Fibroblast of lung (primary cell): ENCODE measurements at regions not wholly inside any gene's neighbourhood (a gene's known extent, or its start where the extent isn't known, plus 50 kb on each side); places are given as distances from the start of the nearest gene placed in this dataset.

Source experiments
- DNase-seq, 2 donors: peaks; one replicate each; pipeline versions ENCODE4 v3.0.0 to v3.0.0-alpha.2; 2010; ENCODE audit warnings: low read depth in 2 of 2
- H2AFZ ChIP-seq: 2 replicates; pipeline ENCODE4 v1.5.1; 2012; ENCODE audit warnings: low read length, control low read depth, inconsistent platforms
- H3K27ac ChIP-seq: 2 replicates; pipeline ENCODE4 v1.5.1; 2011; ENCODE audit warnings: low read length, control low read depth; ENCODE audit not compliant: insufficient read depth
- H3K27me3 ChIP-seq: 2 replicates; pipeline ENCODE4 v1.5.1; 2011; ENCODE audit warnings: mild to moderate bottlenecking, low read length; ENCODE audit not compliant: control insufficient read depth, insufficient read depth
- H3K36me3 ChIP-seq: 2 replicates; pipeline ENCODE4 v1.5.1; 2011; ENCODE audit warnings: low read length; ENCODE audit not compliant: control insufficient read depth, insufficient read depth
- H3K4me1 ChIP-seq: 2 replicates; pipeline ENCODE4 v1.5.1; 2011; ENCODE audit warnings: low read length; ENCODE audit not compliant: control insufficient read depth, insufficient read depth; ENCODE audit errors: extremely low read depth
- H3K4me2 ChIP-seq: 2 replicates; pipeline ENCODE4 v1.5.1; 2011; ENCODE audit warnings: low read length, control low read depth; ENCODE audit not compliant: insufficient read depth; ENCODE audit errors: extremely low read depth
- H3K4me3 ChIP-seq, 4 experiments: fragments of 200-600 bp in 1 of 4; sonication (generic) in 1 of 4; replicated peaks in 1 of 4; 2 replicates each; pipeline ENCODE4 v1.5.1; 2011 to 2016; ENCODE audit warnings: low read length in 4 of 4, low read depth in 3 of 4, mild to moderate bottlenecking in 3 of 4, control low read depth in 2 of 4, inconsistent platforms in 1 of 4, mixed read lengths in 1 of 4; ENCODE audit not compliant: insufficient read depth in 1 of 4; ENCODE audit errors: control extremely low read depth in 1 of 4
- H3K79me2 ChIP-seq: 2 replicates; pipeline ENCODE4 v1.5.1; 2012; ENCODE audit warnings: mild to moderate bottlenecking, low read length, inconsistent platforms; ENCODE audit not compliant: control insufficient read depth, insufficient read depth
- H3K9ac ChIP-seq: 2 replicates; pipeline ENCODE4 v1.5.1; 2011; ENCODE audit warnings: mild to moderate bottlenecking, low read length, control low read depth; ENCODE audit not compliant: insufficient read depth
- H3K9me3 ChIP-seq: 2 replicates; pipeline ENCODE4 v1.5.1; 2012; ENCODE audit warnings: low read depth, low read length; ENCODE audit not compliant: control insufficient read depth, insufficient read depth
- H4K20me1 ChIP-seq: 2 replicates; pipeline ENCODE4 v1.5.1; 2011; ENCODE audit warnings: low read length; ENCODE audit not compliant: control insufficient read depth, insufficient read depth; ENCODE audit errors: extremely low read depth
- EZH2 ChIP-seq: IDR thresholded peaks from 2 replicates; pipeline ENCODE4 v1.5.1; 2012; ENCODE audit warnings: low read length, control low read depth, mild to moderate bottlenecking; ENCODE audit errors: missing control alignments
- TF ChIP-seq, protein P1 (sequence below), 2 donors: IDR thresholded peaks in 1 of 2; conservative IDR thresholded peaks in 1 of 2; 1 replicate in 1 of 2; 2 replicates in 1 of 2; pipeline ENCODE4 v1.5.1; 2011 to 2012; ENCODE audit warnings: low read length in 2 of 2, control low read depth in 1 of 2, inconsistent platforms in 1 of 2, low read depth in 1 of 2, mild to moderate bottlenecking in 1 of 2

DNA sequence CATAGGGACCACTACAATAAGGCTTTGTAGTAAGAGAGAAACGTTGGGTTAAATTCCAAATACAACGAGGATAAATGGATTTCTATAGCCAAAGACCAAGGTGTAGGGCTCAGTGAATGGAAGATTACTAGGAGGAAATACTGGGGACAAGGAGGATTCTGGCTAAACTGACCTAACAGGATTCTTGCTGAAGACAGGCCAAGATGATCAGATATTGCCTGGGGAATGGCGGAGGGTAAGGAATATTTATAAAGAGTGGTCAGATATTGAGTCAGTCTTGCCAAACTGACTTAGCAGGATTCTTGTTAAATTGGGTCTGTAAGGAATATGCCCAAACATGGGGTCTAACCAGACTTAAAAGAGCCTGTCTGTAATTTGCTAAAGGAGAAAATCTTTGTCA is 463.8 kb downstream of the EDEM1 start:
- Histone ChIP-seq H4K20me1 (no peaks in the 10 kb centered on the region), H3K36me3 (no peaks in the 10 kb centered on the region), H3K4me2 (no peak overlapping the region), H3K4me3 (no peak overlapping the region), H3K4me1 (no peaks in the 10 kb centered on the region), H3K27ac (no peak overlapping the region), H3K27me3 (no peaks in the 10 kb centered on the region), H3K9ac (no peak overlapping the region), H2AFZ (no peak overlapping the region), H3K9me3 (no peaks in the 10 kb centered on the region), H3K79me2 (no peaks in the 10 kb centered on the region)
- TF ChIP-seq EZH2 = no peak
- TF ChIP-seq, protein P1, sequence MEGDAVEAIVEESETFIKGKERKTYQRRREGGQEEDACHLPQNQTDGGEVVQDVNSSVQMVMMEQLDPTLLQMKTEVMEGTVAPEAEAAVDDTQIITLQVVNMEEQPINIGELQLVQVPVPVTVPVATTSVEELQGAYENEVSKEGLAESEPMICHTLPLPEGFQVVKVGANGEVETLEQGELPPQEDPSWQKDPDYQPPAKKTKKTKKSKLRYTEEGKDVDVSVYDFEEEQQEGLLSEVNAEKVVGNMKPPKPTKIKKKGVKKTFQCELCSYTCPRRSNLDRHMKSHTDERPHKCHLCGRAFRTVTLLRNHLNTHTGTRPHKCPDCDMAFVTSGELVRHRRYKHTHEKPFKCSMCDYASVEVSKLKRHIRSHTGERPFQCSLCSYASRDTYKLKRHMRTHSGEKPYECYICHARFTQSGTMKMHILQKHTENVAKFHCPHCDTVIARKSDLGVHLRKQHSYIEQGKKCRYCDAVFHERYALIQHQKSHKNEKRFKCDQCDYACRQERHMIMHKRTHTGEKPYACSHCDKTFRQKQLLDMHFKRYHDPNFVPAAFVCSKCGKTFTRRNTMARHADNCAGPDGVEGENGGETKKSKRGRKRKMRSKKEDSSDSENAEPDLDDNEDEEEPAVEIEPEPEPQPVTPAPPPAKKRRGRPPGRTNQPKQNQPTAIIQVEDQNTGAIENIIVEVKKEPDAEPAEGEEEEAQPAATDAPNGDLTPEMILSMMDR (conservative IDR thresholded peaks at IDR 0.05 in 1 of 2, IDR thresholded peaks at IDR 0.05 in 1 of 2; ENCODE audit: low read depth in 1 of 2, low read length in 2 of 2) = no peak
- DNase-seq = no peak

DNA sequence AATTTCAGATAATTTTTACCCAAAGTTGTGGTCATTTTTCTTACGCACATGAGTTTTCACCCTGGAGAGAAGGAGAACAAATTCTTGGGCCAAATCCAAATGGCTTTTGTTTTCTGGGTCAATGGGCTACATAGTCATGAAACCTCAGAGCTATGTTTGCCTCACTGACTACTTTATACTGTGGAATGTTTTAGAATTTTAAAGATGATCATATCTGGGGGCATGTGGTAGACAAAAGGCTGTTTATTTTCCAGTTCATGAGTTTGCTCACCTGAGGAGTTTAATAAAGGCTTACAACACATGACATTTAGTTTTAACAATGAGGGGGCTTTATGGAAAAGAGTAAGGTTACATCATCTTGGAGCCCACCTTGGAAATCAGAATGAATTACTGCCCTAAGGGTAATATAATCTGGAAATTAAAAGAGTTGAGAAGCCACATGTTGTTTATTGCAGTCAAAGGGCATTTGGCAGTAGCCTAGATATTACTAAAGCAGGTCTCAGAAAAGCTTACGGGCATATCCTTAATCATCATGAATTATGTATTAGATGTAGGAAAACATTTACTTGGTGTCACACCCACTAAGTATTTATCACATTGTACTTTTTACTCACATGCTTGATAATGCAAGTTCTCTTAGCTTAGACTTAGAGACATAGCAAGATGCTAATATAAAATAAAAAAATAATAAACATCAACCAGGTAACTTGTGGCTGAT is 466.1 kb downstream of the EDEM1 start:
- Histone ChIP-seq H3K9me3 (no peaks in the 10 kb centered on the region), H3K79me2 (no peaks in the 10 kb centered on the region), H3K27ac (no peak overlapping the region), H3K4me3 (no peak overlapping the region), H3K4me1 (no peaks in the 10 kb centered on the region), H3K36me3 (no peaks in the 10 kb centered on the region), H2AFZ (no peak overlapping the region), H3K27me3 (no peaks in the 10 kb centered on the region), H3K4me2 (no peak overlapping the region), H4K20me1 (no peaks in the 10 kb centered on the region), H3K9ac (no peak overlapping the region)
- no peak for DNase-seq
- TF ChIP-seq, protein P1 (conservative IDR thresholded peaks at IDR 0.05 in 1 of 2, IDR thresholded peaks at IDR 0.05 in 1 of 2; ENCODE audit: low read depth in 1 of 2, low read length in 2 of 2) = no peak
- no peak for TF ChIP-seq EZH2

DNA sequence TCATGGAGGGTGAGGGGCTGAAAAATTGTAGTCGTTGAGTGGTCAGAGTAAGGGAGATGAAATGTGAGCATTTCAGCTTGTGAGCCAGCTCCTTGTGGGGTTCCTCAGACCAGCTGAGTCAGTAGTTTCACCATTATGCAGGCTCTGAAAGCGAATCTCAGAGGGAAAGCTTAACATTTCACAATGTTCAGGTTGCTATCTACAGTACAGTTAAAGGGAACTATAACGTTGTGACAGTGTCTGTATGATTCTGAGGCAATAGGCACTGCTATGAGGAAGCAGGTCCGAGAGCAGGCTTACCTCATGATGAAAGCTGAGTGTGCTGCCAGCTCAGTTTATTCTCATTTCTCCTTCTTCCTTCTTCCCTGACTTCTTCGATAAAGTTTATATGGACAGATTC is 469.6 kb downstream of the EDEM1 start:
- Histone ChIP-seq H3K27ac (no peak overlapping the region), H3K4me2 (no peak overlapping the region), H3K9me3 (no peaks in the 10 kb centered on the region), H4K20me1 (no peaks in the 10 kb centered on the region), H3K27me3 (no peaks in the 10 kb centered on the region), H3K4me3 (no peak overlapping the region), H2AFZ (no peak overlapping the region), H3K79me2 (no peaks in the 10 kb centered on the region), H3K9ac (no peak overlapping the region), H3K36me3 (no peaks in the 10 kb centered on the region), H3K4me1 (no peaks in the 10 kb centered on the region)
- TF ChIP-seq, protein P1 (conservative IDR thresholded peaks at IDR 0.05 in 1 of 2, IDR thresholded peaks at IDR 0.05 in 1 of 2; ENCODE audit: low read depth in 1 of 2, low read length in 2 of 2) = no peak
- no peak for TF ChIP-seq EZH2
- no peak for DNase-seq
